HEK293T (cell line): ENCODE measurements at regions not wholly inside any gene's neighbourhood (a gene's known extent, or its start where the extent isn't known, plus 50 kb on each side); places are given as distances from the start of the nearest gene placed in this dataset.

ENCODE experiments used
- CTCF ChIA-PET: fragments of 350-600 bp; formaldehyde crosslinking; extraction: SDS; loops from one replicate; lab custom pipeline; 2021; ENCODE audit warnings: antibody characterized with exemption, inconsistent platforms; lab: Yijun Ruan, JAX
- POLR2A ChIA-PET: fragments of 350-600 bp; formaldehyde crosslinking; extraction: SDS; loops from one replicate; lab custom pipeline; 2020; ENCODE audit warnings: antibody characterized with exemption, inconsistent platforms; lab: Yijun Ruan, JAX
- DNase-seq: peaks from one replicate; pipeline ENCODE4 v3.0.0; 2012; ENCODE audit warnings: mixed read lengths; ENCODE audit errors: extremely low spot score
- ARNT ChIP-seq: fragments of 450-650 bp; IDR thresholded peaks from 2 replicates; pipeline ENCODE4 v1.6.1; 2017; ENCODE audit warnings: mild to moderate bottlenecking
- BHLHE40 ChIP-seq: fragments of 450-650 bp; IDR thresholded peaks from 2 replicates; pipeline ENCODE4 v1.6.1; 2016; ENCODE audit warnings: mild to moderate bottlenecking, moderate library complexity, borderline replicate concordance
- CTBP1 ChIP-seq: fragments of 450-650 bp; IDR thresholded peaks from 2 replicates; pipeline ENCODE4 v1.6.1; 2016; ENCODE audit warnings: borderline replicate concordance
- ELF4 ChIP-seq: fragments of 450-650 bp; IDR thresholded peaks from 2 replicates; pipeline ENCODE4 v1.6.1; 2017; ENCODE audit warnings: antibody characterized with exemption
- FOXA1 ChIP-seq: fragments of 450-650 bp; IDR thresholded peaks from 2 replicates; pipeline ENCODE4 v1.6.1; 2016; ENCODE audit warnings: mild to moderate bottlenecking
- FOXK2 ChIP-seq: fragments of 450-650 bp; IDR thresholded peaks from 2 replicates; pipeline ENCODE4 v1.6.1; 2016; ENCODE audit warnings: mild to moderate bottlenecking
- FOXM1 ChIP-seq: fragments of 450-650 bp; IDR thresholded peaks from 2 replicates; pipeline ENCODE4 v1.6.1; 2017; ENCODE audit warnings: mild to moderate bottlenecking, borderline replicate concordance
- HDGF ChIP-seq: fragments of 450-650 bp; IDR thresholded peaks from 2 replicates; pipeline ENCODE4 v1.6.1; 2017; ENCODE audit warnings: antibody characterized with exemption, borderline replicate concordance
- L3MBTL2 ChIP-seq: fragments of 450-650 bp; conservative IDR thresholded peaks from 2 replicates; pipeline ENCODE4 v1.6.1; 2016; ENCODE audit warnings: mild to moderate bottlenecking
- LEF1 ChIP-seq: fragments of 450-650 bp; IDR thresholded peaks from 2 replicates; pipeline ENCODE4 v1.6.1; 2017; ENCODE audit warnings: mild to moderate bottlenecking, borderline replicate concordance
- NFRKB ChIP-seq: fragments of 450-650 bp; IDR thresholded peaks from 2 replicates; pipeline ENCODE4 v1.6.1; 2016; ENCODE audit warnings: mild to moderate bottlenecking, moderate library complexity
- SP1 ChIP-seq: fragments of 450-650 bp; IDR thresholded peaks from 2 replicates; pipeline ENCODE4 v1.6.1; 2017
- SUZ12 ChIP-seq: fragments of 450-650 bp; IDR thresholded peaks from 2 replicates; pipeline ENCODE4 v1.6.1; 2016; ENCODE audit warnings: mild to moderate bottlenecking
- TARDBP ChIP-seq: fragments of 450-650 bp; IDR thresholded peaks from 2 replicates; pipeline ENCODE4 v1.6.1; 2016
- ZNF384 ChIP-seq: fragments of 450-650 bp; IDR thresholded peaks from 2 replicates; pipeline ENCODE4 v1.6.1; 2016
- TF ChIP-seq, protein P1 (sequence below): fragments of 450-650 bp; IDR thresholded peaks from 2 replicates; pipeline ENCODE4 v1.6.1; 2016

- DNase-seq, result no peak
- TF ChIP-seq TARDBP (no peak), CTBP1 (no peak), NFRKB (no peak), FOXA1 (no peak), BHLHE40 (no peak), ELF4 (no peak), LEF1 (no peak), HDGF (no peak), L3MBTL2 (no peak), ARNT (no peak), FOXM1 (no peak), SP1 (no peak), SUZ12 (no peak)
- TF ChIP-seq, protein P1, sequence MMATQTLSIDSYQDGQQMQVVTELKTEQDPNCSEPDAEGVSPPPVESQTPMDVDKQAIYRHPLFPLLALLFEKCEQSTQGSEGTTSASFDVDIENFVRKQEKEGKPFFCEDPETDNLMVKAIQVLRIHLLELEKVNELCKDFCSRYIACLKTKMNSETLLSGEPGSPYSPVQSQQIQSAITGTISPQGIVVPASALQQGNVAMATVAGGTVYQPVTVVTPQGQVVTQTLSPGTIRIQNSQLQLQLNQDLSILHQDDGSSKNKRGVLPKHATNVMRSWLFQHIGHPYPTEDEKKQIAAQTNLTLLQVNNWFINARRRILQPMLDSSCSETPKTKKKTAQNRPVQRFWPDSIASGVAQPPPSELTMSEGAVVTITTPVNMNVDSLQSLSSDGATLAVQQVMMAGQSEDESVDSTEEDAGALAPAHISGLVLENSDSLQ, result no peak
- ChIA-PET CTCF (no interaction called here), POLR2A (no interaction called here)
These were observed 189.6 kb upstream of the CDKN2B start for GRCh38 chr9:22198681-22199080.

DNA sequence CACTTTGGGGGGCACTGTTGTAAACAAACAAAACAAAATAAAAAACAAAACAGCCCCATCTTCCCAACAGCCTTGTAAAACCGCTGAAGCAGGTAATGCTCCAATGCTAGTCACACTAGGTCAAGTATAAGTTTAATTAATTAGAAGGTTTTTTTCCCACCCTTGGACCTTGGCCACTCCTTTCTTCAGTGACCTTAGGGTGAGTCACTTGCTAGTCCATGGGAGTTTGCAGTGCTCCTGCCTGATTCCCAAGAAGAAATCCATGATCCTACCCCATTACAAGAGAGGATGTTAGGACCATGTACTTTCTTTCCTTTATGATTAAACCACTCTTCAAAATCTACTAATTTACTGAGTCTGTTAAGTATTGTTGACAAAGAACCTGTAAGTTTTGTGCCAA lies 192.2 kb upstream of the CDKN2B start:
- CTCF ChIA-PET, result no interaction called here

DNA sequence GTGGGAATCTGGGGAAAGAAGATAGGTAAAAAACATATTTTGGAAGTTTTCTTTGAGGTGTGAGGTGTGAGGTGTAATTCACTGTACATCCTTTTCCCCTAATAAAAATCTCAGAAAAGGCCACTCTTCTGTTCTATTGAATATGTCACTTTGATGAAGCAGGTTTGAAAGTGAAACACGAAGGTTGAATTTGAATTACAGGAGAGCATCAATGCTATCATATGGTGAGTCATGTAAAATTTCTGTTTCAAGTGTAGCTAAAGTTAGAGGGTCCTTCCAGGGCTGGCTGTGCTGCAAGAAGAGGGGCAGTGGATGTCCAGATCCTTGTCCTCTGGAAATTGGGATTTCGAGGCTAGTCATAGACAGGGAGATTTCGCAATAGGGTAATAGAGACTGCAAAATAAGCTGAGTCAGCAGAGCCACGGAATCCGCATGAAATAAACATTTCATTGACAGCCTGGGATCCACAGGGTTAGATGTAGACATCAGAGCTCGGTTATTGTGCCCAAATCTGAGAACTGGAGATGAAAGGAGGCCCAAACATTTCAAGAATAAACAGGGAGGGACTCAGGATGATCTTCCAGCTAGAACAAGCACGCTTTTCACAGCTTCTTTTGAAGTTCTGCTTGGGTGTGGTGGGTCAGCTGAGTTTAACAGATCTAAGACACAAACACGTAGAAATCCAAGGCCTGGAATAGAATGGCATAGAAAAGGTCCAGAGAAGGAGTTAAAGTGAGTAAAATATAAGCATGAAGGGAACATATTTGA lies 194.4 kb upstream of the CDKN2B start:
- TF ChIP-seq ELF4, result no peak
- no peak for TF ChIP-seq SP1
- no peak for TF ChIP-seq FOXK2
- TF ChIP-seq NFRKB, result no peak
- ChIA-PET CTCF (interaction anchor here (0.6 kb wide), 1 partner anchor 55 kb away, joined by 3 read pairs; no protein-coding TSS in a partner anchor), POLR2A (no interaction called here)
- DNase-seq, result no peak

More for the DNA sequence above, 192.2 kb upstream of the CDKN2B start:
- DNase-seq, result no peak
- no peak for TF ChIP-seq NFRKB
- no peak for TF ChIP-seq BHLHE40
- TF ChIP-seq ARNT, result no peak
- TF ChIP-seq FOXM1, result no peak
- no peak for TF ChIP-seq ZNF384
- TF ChIP-seq L3MBTL2, result no peak
- TF ChIP-seq HDGF, result no peak
- TF ChIP-seq FOXK2, result no peak
- no peak for TF ChIP-seq CTBP1
- no peak for TF ChIP-seq SUZ12
- POLR2A ChIA-PET, result no interaction called here

GRCh38 chr9:22204240-22204639 lies 195.1 kb upstream of the CDKN2B start:
- POLR2A ChIA-PET, result no interaction called here
- TF ChIP-seq FOXK2 (no peak), ELF4 (no peak), FOXM1 (no peak), LEF1 (no peak), CTBP1 (no peak), SP1 (no peak), NFRKB (no peak), FOXA1 (no peak), TARDBP (no peak), SUZ12 (no peak), ZNF384 (no peak), HDGF (no peak), L3MBTL2 (no peak), ARNT (no peak), BHLHE40 (no peak)
- TF ChIP-seq, protein P1, result no peak
- no peak for DNase-seq
- CTCF ChIA-PET, result no interaction called here

GRCh38 chr9:22206833-22207232 lies 197.7 kb upstream of the CDKN2B start:
- ChIA-PET POLR2A (no interaction called here), CTCF (interaction anchor here (0.6 to 0.8 kb wide), 2 partner anchors 43 to 1556 kb away, joined by 3 read pairs; no protein-coding TSS in a partner anchor)
- TF ChIP-seq ZNF384 (no peak), NFRKB (no peak), FOXM1 (no peak), SP1 (no peak), L3MBTL2 (no peak), FOXK2 (no peak), BHLHE40 (no peak), FOXA1 (no peak), LEF1 (no peak), HDGF (no peak), ARNT (no peak), CTBP1 (no peak), SUZ12 (no peak)
- TF ChIP-seq, protein P1, result no peak
- DNase-seq, result no peak

DNA sequence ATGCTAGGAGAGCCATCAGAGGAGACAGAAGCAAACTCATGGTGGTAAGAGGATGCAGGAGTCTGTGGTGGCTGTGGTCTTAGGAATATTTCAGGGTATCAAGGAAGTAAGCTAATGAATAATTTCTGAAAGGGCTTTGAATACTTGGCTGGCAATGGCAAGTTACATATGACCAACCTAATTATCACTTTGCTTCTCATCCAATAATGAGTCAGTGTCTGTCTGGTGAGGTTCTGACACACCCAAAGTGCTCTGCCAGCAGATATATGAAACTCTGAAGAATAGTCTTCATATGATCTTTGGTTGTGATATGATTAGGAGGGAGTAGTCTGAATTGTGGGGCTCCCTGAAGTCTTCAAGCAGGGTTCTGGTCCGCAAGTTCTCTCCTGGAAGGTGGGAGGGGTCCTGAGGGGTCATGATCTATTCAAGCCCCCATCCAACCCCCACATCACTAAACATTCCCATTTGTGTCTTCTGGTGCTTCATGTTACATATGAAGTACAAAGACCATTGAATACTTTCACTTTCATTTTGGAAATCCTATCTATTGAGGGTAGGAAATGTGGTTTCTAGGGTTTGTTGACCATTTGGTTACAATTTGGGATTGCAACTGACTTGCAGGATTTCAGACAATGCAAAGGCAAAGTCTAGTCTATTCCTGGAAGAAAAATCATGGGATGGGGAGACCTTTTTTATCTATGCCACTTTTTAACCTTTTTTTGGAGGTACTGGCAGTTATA lies 199.9 kb upstream of the CDKN2B start:
- no peak for DNase-seq

More for the DNA sequence above, 199.9 kb upstream of the CDKN2B start:
- POLR2A ChIA-PET, result no interaction called here
- CTCF ChIA-PET, result no interaction called here
- TF ChIP-seq NFRKB (no peak), ARNT (no peak), SUZ12 (no peak), ELF4 (no peak), SP1 (no peak), FOXK2 (no peak), LEF1 (no peak), FOXA1 (no peak), CTBP1 (no peak), ZNF384 (no peak), FOXM1 (no peak), L3MBTL2 (no peak), BHLHE40 (no peak), HDGF (no peak), TARDBP (no peak)
- TF ChIP-seq, protein P1, result no peak
